Breast epithelium (tissue), 4 donors: ENCODE measurements at regions not wholly inside any gene's neighbourhood (a gene's known extent, or its start where the extent isn't known, plus 50 kb on each side); places are given as distances from the start of the nearest gene placed in this dataset.

Source experiments
- DNase-seq, 2 donors: peaks; one replicate each; pipeline ENCODE4 v3.0.0-alpha.2; 2019; ENCODE audit warnings: low spot score in 2 of 2
- H3K27ac ChIP-seq, 2 donors: fragments of 200-600 bp; sonication (generic) in 1 of 2; one replicate each; pipeline ENCODE4 v1.5.1; 2016 to 2019; ENCODE audit warnings: mild to moderate bottlenecking in 1 of 2
- H3K27me3 ChIP-seq, 2 donors: fragments of 200-600 bp; sonication (generic) in 1 of 2; one replicate each; pipeline versions ENCODE4 v1.5.1 to v1.6.0; 2017 to 2019; ENCODE audit warnings: control low read depth in 1 of 2, mild to moderate bottlenecking in 1 of 2
- H3K36me3 ChIP-seq: fragments of 200-600 bp; one replicate; pipeline ENCODE4 v1.5.1; 2019
- H3K4me1 ChIP-seq, 2 donors: fragments of 200-600 bp; sonication (generic); one replicate each; pipeline ENCODE4 v1.5.1; 2016 to 2019; ENCODE audit warnings: control low read depth in 1 of 2
- H3K4me3 ChIP-seq, 3 donors: fragments of 200-600 bp; sonication (generic); 1 replicate in 2 of 3; 2 replicates in 1 of 3; pipeline ENCODE4 v1.5.1; 2016 to 2019; ENCODE audit warnings: mild to moderate bottlenecking in 3 of 3, moderate library complexity in 2 of 3
- H3K9me3 ChIP-seq, 2 donors: fragments of 200-600 bp; sonication (generic) in 1 of 2; one replicate each; pipeline ENCODE4 v1.5.1; 2016 to 2019; ENCODE audit warnings: control low read depth in 1 of 2
- CTCF ChIP-seq, 3 donors: fragments of 450-650 bp; IDR thresholded peaks; one replicate each; pipeline ENCODE4 v1.5.1; 2016 to 2017; ENCODE audit warnings: antibody characterized with exemption in 3 of 3, mild to moderate bottlenecking in 3 of 3, moderate library complexity in 3 of 3
- POLR2A ChIP-seq: fragments of 450-650 bp; IDR thresholded peaks from one replicate; pipeline ENCODE4 v1.6.1; 2016; ENCODE audit warnings: antibody characterized with exemption, mild to moderate bottlenecking, moderate library complexity
- POLR2AphosphoS5 ChIP-seq, 3 donors: sonication (generic); formaldehyde crosslinking; IDR thresholded peaks; one replicate each; pipeline ENCODE4 v1.6.1; 2017; ENCODE audit warnings: antibody characterized with exemption in 3 of 3
- intact Hi-C: fragments of 100-400 bp; cut with DNase I; formaldehyde crosslinking; loops from one replicate; pipeline ENCODE4 v1.15.1; 2023; ENCODE audit warnings: low total_unique reads

DNA sequence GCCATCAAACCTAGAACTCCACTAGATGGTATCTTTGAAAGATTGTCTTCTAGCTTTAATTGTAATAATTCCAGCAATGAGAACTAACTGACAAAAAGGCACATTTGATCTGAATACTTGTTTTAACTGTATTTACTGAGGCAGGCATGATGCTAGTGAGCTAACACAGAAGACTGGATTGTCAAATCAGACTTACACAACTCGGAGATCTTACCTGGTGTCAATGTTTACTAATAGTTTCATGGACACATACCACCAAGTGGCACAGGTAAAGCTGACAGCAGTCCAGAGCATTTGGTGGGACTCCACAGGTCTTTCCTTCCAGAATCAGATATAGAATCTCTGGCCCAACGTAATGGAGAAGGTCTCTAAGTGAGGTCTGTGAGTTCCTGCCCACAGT is 229.9 kb upstream of the BOD1L1 start:
- Histone ChIP-seq H3K9me3 (peaks cover 0 to 5% of the 10 kb centered on the region in 2 donors), H3K27ac (no peak overlapping the region), H3K4me1 (no peaks in the 10 kb centered on the region), H3K36me3 (no peaks in the 10 kb centered on the region), H3K27me3 (no peaks in the 10 kb centered on the region), H3K4me3 (no peak overlapping the region)
- no peak for DNase-seq
- intact Hi-C loops, result no loop called here
- TF ChIP-seq CTCF (IDR thresholded peaks at IDR 0.05) (no peak), POLR2A (no peak), POLR2AphosphoS5 (IDR thresholded peaks at IDR 0.05) (no peak)

DNA sequence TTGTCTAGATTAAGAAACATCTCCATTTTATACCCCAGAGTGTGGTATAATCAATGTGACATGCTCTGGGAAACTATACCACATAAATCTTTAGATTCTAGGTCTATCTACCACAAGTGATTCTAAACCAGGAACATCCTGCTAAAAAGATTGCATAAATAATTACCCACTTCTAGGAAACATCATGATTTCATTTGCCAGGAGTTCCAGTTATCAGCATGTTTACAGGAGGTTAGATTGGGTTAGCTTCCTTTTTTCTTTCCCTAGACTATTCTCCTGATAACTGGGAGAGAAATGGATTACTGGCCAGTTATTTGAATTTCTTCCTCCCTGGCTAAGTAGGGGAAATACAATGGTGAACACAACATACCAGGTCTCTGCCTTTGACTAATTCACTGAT is 230.3 kb upstream of the BOD1L1 start:
- Histone ChIP-seq H3K36me3 (no peaks in the 10 kb centered on the region), H3K9me3 (peaks cover 0 to 8% of the 10 kb centered on the region in 2 donors), H3K27me3 (no peaks in the 10 kb centered on the region), H3K4me1 (no peaks in the 10 kb centered on the region), H3K27ac (no peak overlapping the region), H3K4me3 (no peak overlapping the region)
- intact Hi-C loops, result no loop called here
- TF ChIP-seq POLR2A, result no peak
- TF ChIP-seq CTCF (IDR thresholded peaks at IDR 0.05), result no peak
- no peak for TF ChIP-seq POLR2AphosphoS5 (IDR thresholded peaks at IDR 0.05)
- no peak for DNase-seq

- H3K27ac ChIP-seq, result no peak overlapping the region
- H3K27me3 ChIP-seq, result no peaks in the 10 kb centered on the region
- no peaks in the 10 kb centered on the region for H3K36me3 ChIP-seq
- H3K9me3 ChIP-seq, result peaks cover 0 to 8% of the 10 kb centered on the region in 2 donors
- H3K4me3 ChIP-seq, result no peak overlapping the region
- intact Hi-C loops, result no loop called here
- TF ChIP-seq CTCF (IDR thresholded peaks at IDR 0.05) (no peak), POLR2A (no peak), POLR2AphosphoS5 (IDR thresholded peaks at IDR 0.05) (no peak)
- H3K4me1 ChIP-seq, result no peaks in the 10 kb centered on the region
- no peak for DNase-seq
Observed at GRCh38 chr4:13859423-13859822, 231.9 kb upstream of the BOD1L1 start.

- TF ChIP-seq CTCF (IDR thresholded peaks at IDR 0.05), result no peak
- Histone ChIP-seq H3K4me1 (no peaks in the 10 kb centered on the region), H3K36me3 (no peaks in the 10 kb centered on the region), H3K4me3 (no peak overlapping the region), H3K27ac (no peak overlapping the region), H3K9me3 (peaks cover 0 to 8% of the 10 kb centered on the region in 2 donors), H3K27me3 (no peaks in the 10 kb centered on the region)
- intact Hi-C loops, result no loop called here
- DNase-seq, result no peak
Observed at GRCh38 chr4:13860126-13860525, 232.6 kb upstream of the BOD1L1 start.

DNA sequence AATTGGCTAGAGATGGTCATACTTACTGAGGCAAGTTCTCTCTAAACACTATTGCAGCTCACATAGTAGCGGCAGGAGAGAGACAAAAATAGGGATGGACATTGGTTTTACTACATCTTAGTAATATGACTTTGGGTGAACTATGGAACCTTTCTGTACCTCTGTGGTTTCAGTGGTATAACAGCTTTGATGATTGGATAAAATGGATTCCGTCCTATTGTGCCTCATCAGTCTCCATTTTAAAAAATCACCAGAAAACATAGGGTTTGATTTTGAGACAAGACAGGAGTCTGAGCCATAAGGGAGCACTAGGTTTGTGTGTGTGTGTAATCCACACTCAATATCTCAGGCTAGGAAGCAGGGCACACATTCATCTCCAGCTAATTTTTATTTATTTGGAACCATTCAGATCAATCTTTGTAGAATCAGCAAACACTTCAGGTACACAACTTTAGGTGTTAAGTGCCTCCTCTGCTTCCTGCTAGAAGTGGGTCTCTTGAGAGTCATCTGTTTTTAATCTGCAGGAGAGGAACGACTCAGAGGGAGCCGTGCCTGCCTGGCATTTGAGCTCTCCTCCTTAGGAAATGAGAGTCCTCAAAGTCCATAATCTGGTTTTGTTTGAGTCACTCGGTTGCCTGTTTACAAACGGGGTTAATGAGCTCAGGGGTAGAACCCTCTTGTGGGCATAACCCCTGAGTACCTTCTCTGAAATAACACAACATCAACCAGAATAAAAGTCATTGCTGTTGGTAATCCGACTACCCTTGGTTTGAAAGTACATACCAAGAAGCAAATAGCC is 238.5 kb upstream of the BOD1L1 start:
- no peak for DNase-seq
- H3K9me3 ChIP-seq, result peaks cover 0 to 8% of the 10 kb centered on the region in 2 donors
- H3K27me3 ChIP-seq, result no peaks in the 10 kb centered on the region
- intact Hi-C loops, result no loop called here
- TF ChIP-seq POLR2A (no peak), POLR2AphosphoS5 (IDR thresholded peaks at IDR 0.05) (no peak), CTCF (IDR thresholded peaks at IDR 0.05) (no peak)
- no peak overlapping the region for H3K4me3 ChIP-seq
- H3K4me1 ChIP-seq, result no peaks in the 10 kb centered on the region
- no peak overlapping the region for H3K27ac ChIP-seq
- H3K36me3 ChIP-seq, result no peaks in the 10 kb centered on the region
